H9 (cell line): ENCODE measurements at regions not wholly inside any gene's neighbourhood (a gene's known extent, or its start where the extent isn't known, plus 50 kb on each side); places are given as distances from the start of the nearest gene placed in this dataset.

Source experiments
- DNase-seq: peaks from one replicate; pipeline ENCODE4 v3.0.0-alpha.2; 2017
- H2AFZ ChIP-seq: one replicate; pipeline ENCODE4 v1.6.1; 2013; ENCODE audit warnings: mild to moderate bottlenecking, low read length, control low read depth, moderate library complexity
- H2AK5ac ChIP-seq: 2 replicates; pipeline ENCODE4 v1.6.1; 2013; ENCODE audit warnings: low read length, control low read depth, mixed read lengths; ENCODE audit not compliant: insufficient read length
- H2BK120ac ChIP-seq: one replicate; pipeline ENCODE4 v1.6.1; 2013; ENCODE audit warnings: low read depth, mild to moderate bottlenecking, low read length, control low read depth, inconsistent platforms; ENCODE audit not compliant: poor library complexity, severe bottlenecking
- H2BK12ac ChIP-seq: 2 replicates; pipeline ENCODE4 v1.6.1; 2013; ENCODE audit warnings: low read length, control low read depth, mixed read lengths, low read depth; ENCODE audit not compliant: insufficient read length
- H2BK15ac ChIP-seq: 2 replicates; pipeline ENCODE4 v1.6.1; 2013; ENCODE audit warnings: low read depth, low read length, control low read depth
- H2BK20ac ChIP-seq: one replicate; pipeline ENCODE4 v1.6.1; 2013; ENCODE audit warnings: low read depth, mild to moderate bottlenecking, low read length, control low read depth, inconsistent platforms; ENCODE audit not compliant: poor library complexity, severe bottlenecking
- H2BK5ac ChIP-seq: 2 replicates; pipeline ENCODE4 v1.6.1; 2013; ENCODE audit warnings: low read length, control low read depth, mixed read lengths; ENCODE audit not compliant: insufficient read length
- H3K14ac ChIP-seq: 2 replicates; pipeline ENCODE4 v1.6.1; 2013; ENCODE audit warnings: low read length, control low read depth; ENCODE audit not compliant: insufficient read depth
- H3K18ac ChIP-seq: 2 replicates; pipeline ENCODE4 v1.6.1; 2013; ENCODE audit warnings: low read depth, mild to moderate bottlenecking, mixed read lengths, low read length, control low read depth; ENCODE audit not compliant: insufficient read length
- H3K23ac ChIP-seq: 2 replicates; pipeline ENCODE4 v1.6.1; 2013; ENCODE audit warnings: low read length, control low read depth, mixed read lengths, low read depth; ENCODE audit not compliant: insufficient read length
- H3K23me2 ChIP-seq: 2 replicates; pipeline ENCODE4 v1.6.1; 2013; ENCODE audit warnings: low read depth, mild to moderate bottlenecking, mixed read lengths, low read length, control low read depth; ENCODE audit not compliant: insufficient read length, poor library complexity, severe bottlenecking
- H3K27ac ChIP-seq: 2 replicates; pipeline ENCODE4 v1.5.1; 2013; ENCODE audit warnings: low read length, control low read depth, mixed read lengths, low read depth; ENCODE audit not compliant: insufficient read length
- H3K27me3 ChIP-seq: 2 replicates; pipeline ENCODE4 v1.6.1; 2013; ENCODE audit warnings: low read length, control low read depth, inconsistent platforms; ENCODE audit not compliant: insufficient read depth
- H3K4ac ChIP-seq: 2 replicates; pipeline ENCODE4 v1.6.1; 2013; ENCODE audit warnings: low read depth, mild to moderate bottlenecking, control low read depth, inconsistent platforms, low read length, moderate library complexity
- H3K4me1 ChIP-seq: 2 replicates; pipeline ENCODE4 v1.6.1; 2013; ENCODE audit warnings: low read length, control low read depth, inconsistent platforms; ENCODE audit not compliant: insufficient read depth
- H3K4me2 ChIP-seq: 2 replicates; pipeline ENCODE4 v1.6.1; 2013; ENCODE audit warnings: low read length, control low read depth, mixed read lengths; ENCODE audit not compliant: insufficient read length, insufficient read depth
- H3K56ac ChIP-seq: 2 replicates; pipeline ENCODE4 v1.6.1; 2013; ENCODE audit warnings: low read depth, mild to moderate bottlenecking, mixed read lengths, low read length, control low read depth; ENCODE audit not compliant: insufficient read length
- H3K79me1 ChIP-seq: 2 replicates; pipeline ENCODE4 v1.6.1; 2013; ENCODE audit warnings: low read depth, mild to moderate bottlenecking, moderate library complexity, low read length, control low read depth, inconsistent platforms; ENCODE audit not compliant: insufficient read depth, poor library complexity, severe bottlenecking
- H3K79me2 ChIP-seq: 2 replicates; pipeline ENCODE4 v1.6.1; 2013; ENCODE audit warnings: low read length, control low read depth, inconsistent platforms; ENCODE audit not compliant: insufficient read depth
- H3K9ac ChIP-seq: 2 replicates; pipeline ENCODE4 v1.6.1; 2013; ENCODE audit warnings: low read length, control low read depth, mixed read lengths; ENCODE audit not compliant: insufficient read length; ENCODE audit errors: extremely low read depth
- H3K9me3 ChIP-seq: one replicate; pipeline ENCODE4 v1.6.1; 2013; ENCODE audit warnings: low read depth, low read length, inconsistent platforms; ENCODE audit not compliant: control insufficient read depth
- H3T11ph ChIP-seq: one replicate; pipeline ENCODE4 v1.6.1; 2013; ENCODE audit warnings: mild to moderate bottlenecking, low read length, control low read depth, inconsistent platforms
- H4K20me1 ChIP-seq: one replicate; pipeline ENCODE4 v1.6.1; 2013; ENCODE audit not compliant: control insufficient read depth, insufficient read length, insufficient read depth
- H4K5ac ChIP-seq: 2 replicates; pipeline ENCODE4 v1.6.1; 2013; ENCODE audit warnings: low read depth, mild to moderate bottlenecking, mixed read lengths, low read length, control low read depth; ENCODE audit not compliant: insufficient read length
- H4K8ac ChIP-seq: replicated peaks from 2 replicates; pipeline ENCODE4 v1.6.1; 2013; ENCODE audit warnings: low read length, control low read depth, mixed read lengths, low read depth; ENCODE audit not compliant: insufficient read length
- H4K91ac ChIP-seq: 2 replicates; pipeline ENCODE4 v1.6.1; 2013; ENCODE audit warnings: low read depth, mild to moderate bottlenecking, moderate library complexity, mixed read lengths, low read length, control low read depth; ENCODE audit not compliant: insufficient read length
- H3K27ac Mint-ChIP-seq, 3 experiments: 2 replicates in 2 of 3; 3 replicates in 1 of 3; pipeline ENCODE4 v1.8.0; 2020 to 2021; ENCODE audit warnings: mixed read lengths in 3 of 3, mild to moderate bottlenecking in 1 of 3, moderate library complexity in 1 of 3
- H3K27me3 Mint-ChIP-seq: 2 replicates; pipeline ENCODE4 v1.8.0; 2021; ENCODE audit warnings: low read depth, mild to moderate bottlenecking, moderate library complexity, mixed read lengths
- H3K36me3 Mint-ChIP-seq, 3 experiments: 2 replicates in 2 of 3; 3 replicates in 1 of 3; pipeline ENCODE4 v1.8.0; 2020 to 2021; ENCODE audit warnings: low read depth in 3 of 3, mixed read lengths in 3 of 3; ENCODE audit not compliant: insufficient read depth in 1 of 3
- H3K4me1 Mint-ChIP-seq, 2 experiments: 2 replicates each; pipeline ENCODE4 v1.8.0; 2020; ENCODE audit warnings: mixed read lengths in 2 of 2
- H3K4me3 Mint-ChIP-seq, 2 experiments: 2 replicates in 1 of 2; 3 replicates in 1 of 2; pipeline ENCODE4 v1.8.0; 2020 to 2021; ENCODE audit warnings: mild to moderate bottlenecking in 2 of 2, mixed read lengths in 2 of 2, moderate library complexity in 1 of 2
- H3K9me3 Mint-ChIP-seq, 2 experiments: 2 replicates in 1 of 2; 3 replicates in 1 of 2; pipeline ENCODE4 v1.8.0; 2020; ENCODE audit warnings: mild to moderate bottlenecking in 2 of 2, mixed read lengths in 2 of 2, moderate library complexity in 1 of 2
- WGBS: extraction: QIAGEN DNeasy Blood & Tissue Kit; methylation state at CpG from one replicate; pipeline ENCODE4 v1.1.7; 2013; ENCODE audit warnings: missing lambda C conversion rate, low lambda C conversion rate, mixed read lengths; ENCODE audit not compliant: insufficient read length; ENCODE audit errors: extremely low coverage; 5-methylcytosine and 5-hydroxymethylcytosine counted together
- TF ChIP-seq, protein P1 (sequence below): fragments of 200-600 bp; sonication (generic); conservative IDR thresholded peaks from 3 replicates; pipeline ENCODE4 v1.8.0; 2021; ENCODE audit warnings: antibody characterized with exemption, mild to moderate bottlenecking

DNA sequence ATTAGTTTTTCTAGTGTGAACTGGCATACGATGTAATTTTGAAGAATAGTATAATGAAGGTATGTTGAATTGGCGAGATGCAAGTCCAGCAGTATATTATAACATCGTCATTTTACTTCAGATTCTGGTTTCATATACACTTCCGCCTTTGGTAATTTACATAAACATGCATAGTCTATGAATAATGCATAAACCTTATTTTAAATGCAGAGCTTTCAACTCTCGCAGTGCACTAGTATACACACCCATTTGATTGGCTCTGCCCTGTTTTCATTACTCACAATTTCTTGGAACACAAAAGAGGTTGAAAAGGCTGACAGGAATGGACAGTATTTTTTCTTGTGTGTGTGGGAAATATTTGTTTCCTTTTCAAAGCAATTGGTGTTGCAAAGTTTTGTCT, 128.9 kb upstream of the CCNH start:
- DNase-seq, result no peak

More for the DNA sequence above, 128.9 kb upstream of the CCNH start:
- H2BK12ac ChIP-seq, result no peak overlapping the region
- H3K4me2 ChIP-seq, result no peak overlapping the region
- Mint-ChIP-seq H3K36me3 (no peaks in the 10 kb centered on the region), H3K27ac (no peak overlapping the region), H3K4me1 (peaks cover 17 to 21% of the 10 kb centered on the region in 2 experiments), H3K27me3 (no peaks in the 10 kb centered on the region), H3K4me3 (no peak overlapping the region), H3K9me3 (no peaks in the 10 kb centered on the region)
- H2AFZ ChIP-seq, result no peak overlapping the region
- H3K18ac ChIP-seq, result no peak overlapping the region
- no peak overlapping the region for H3K27ac ChIP-seq
- no peak overlapping the region for H3K14ac ChIP-seq
- H3K27me3 ChIP-seq, result no peaks in the 10 kb centered on the region
- H2BK5ac ChIP-seq, result no peak overlapping the region
- H3K79me1 ChIP-seq, result no peaks in the 10 kb centered on the region
- H4K8ac ChIP-seq, result no peak overlapping the region
- no peak overlapping the region for H2BK20ac ChIP-seq
- H4K5ac ChIP-seq, result no peak overlapping the region
- no peaks in the 10 kb centered on the region for H3K23me2 ChIP-seq
- no peaks in the 10 kb centered on the region for H4K20me1 ChIP-seq
- TF ChIP-seq, protein P1, sequence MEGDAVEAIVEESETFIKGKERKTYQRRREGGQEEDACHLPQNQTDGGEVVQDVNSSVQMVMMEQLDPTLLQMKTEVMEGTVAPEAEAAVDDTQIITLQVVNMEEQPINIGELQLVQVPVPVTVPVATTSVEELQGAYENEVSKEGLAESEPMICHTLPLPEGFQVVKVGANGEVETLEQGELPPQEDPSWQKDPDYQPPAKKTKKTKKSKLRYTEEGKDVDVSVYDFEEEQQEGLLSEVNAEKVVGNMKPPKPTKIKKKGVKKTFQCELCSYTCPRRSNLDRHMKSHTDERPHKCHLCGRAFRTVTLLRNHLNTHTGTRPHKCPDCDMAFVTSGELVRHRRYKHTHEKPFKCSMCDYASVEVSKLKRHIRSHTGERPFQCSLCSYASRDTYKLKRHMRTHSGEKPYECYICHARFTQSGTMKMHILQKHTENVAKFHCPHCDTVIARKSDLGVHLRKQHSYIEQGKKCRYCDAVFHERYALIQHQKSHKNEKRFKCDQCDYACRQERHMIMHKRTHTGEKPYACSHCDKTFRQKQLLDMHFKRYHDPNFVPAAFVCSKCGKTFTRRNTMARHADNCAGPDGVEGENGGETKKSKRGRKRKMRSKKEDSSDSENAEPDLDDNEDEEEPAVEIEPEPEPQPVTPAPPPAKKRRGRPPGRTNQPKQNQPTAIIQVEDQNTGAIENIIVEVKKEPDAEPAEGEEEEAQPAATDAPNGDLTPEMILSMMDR, result no peak
- H3K23ac ChIP-seq, result no peak overlapping the region
- H4K91ac ChIP-seq, result no peak overlapping the region
- H3K9ac ChIP-seq, result no peak overlapping the region
- no peaks in the 10 kb centered on the region for H3K79me2 ChIP-seq
- no peak overlapping the region for H3K56ac ChIP-seq
- no peak overlapping the region for H2BK120ac ChIP-seq
- H3K4me1 ChIP-seq, result peaks cover 2% of the 10 kb centered on the region; the same call in 1 of the 2 replicates
- no peak overlapping the region for H3T11ph ChIP-seq
- H2AK5ac ChIP-seq, result no peak overlapping the region
- H2BK15ac ChIP-seq, result no peak overlapping the region
- no peaks in the 10 kb centered on the region for H3K9me3 ChIP-seq
- 100% methylated on average over 1 of the region's 5 CpGs for WGBS
- H3K4ac ChIP-seq, result no peak overlapping the region
